ENCODE measurements at regions not wholly inside any gene's neighbourhood (a gene's known extent, or its start where the extent isn't known, plus 50 kb on each side); places are given as distances from the start of the nearest gene placed in this dataset.

GRCh38 chr13:21970918-21971317, 300.0 kb downstream of the FGF9 start:
- DNase-seq: no peak

GRCh38 chr13:21971662-21972621, 301.1 kb downstream of the FGF9 start:
- no peak for DNase-seq

GRCh38 chr13:21973437-21974125, 302.7 kb downstream of the FGF9 start:
- no peak for DNase-seq

- no peak for DNase-seq
These were observed 303.9 kb downstream of the FGF9 start for GRCh38 chr13:21974741-21975140.

GRCh38 chr13:21976159-21976558, 305.3 kb downstream of the FGF9 start:
- DNase-seq: no peak

- no peak for DNase-seq
These were observed 308.4 kb downstream of the FGF9 start for GRCh38 chr13:21979161-21979806.

GRCh38 chr13:21980049-21980448, 309.2 kb downstream of the FGF9 start:
- no peak for DNase-seq

- no peak for DNase-seq
These were observed 313.3 kb downstream of the FGF9 start for GRCh38 chr13:21984156-21984555.

- DNase-seq: no peak
These were observed 315.7 kb downstream of the FGF9 start for GRCh38 chr13:21986602-21987001.

GRCh38 chr13:21987793-21988192, 316.9 kb downstream of the FGF9 start:
- DNase-seq: no peak

- no peak for DNase-seq
These were observed 317.8 kb downstream of the FGF9 start for GRCh38 chr13:21988624-21989023.

- no peak for DNase-seq
These were observed 325.2 kb downstream of the FGF9 start for GRCh38 chr13:21996049-21996448.

GRCh38 chr13:21997726-21998125, 326.9 kb downstream of the FGF9 start:
- DNase-seq: no peak

- DNase-seq: no peak
These were observed 327.6 kb downstream of the FGF9 start for GRCh38 chr13:21998279-21998990.

GRCh38 chr13:21999666-22000065, 328.8 kb downstream of the FGF9 start:
- no peak for DNase-seq

- no peak for DNase-seq
These were observed 329.3 kb downstream of the FGF9 start for GRCh38 chr13:22000191-22000590.

- no peak for DNase-seq
These were observed 330.5 kb downstream of the FGF9 start for GRCh38 chr13:22001336-22001735.

- DNase-seq: no peak
These were observed 332.0 kb downstream of the FGF9 start for GRCh38 chr13:22002893-22003292.

GRCh38 chr13:22009500-22009899, 338.6 kb downstream of the FGF9 start:
- DNase-seq: no peak

- DNase-seq: no peak
These were observed 339.1 kb downstream of the FGF9 start for GRCh38 chr13:22009937-22010336.

- DNase-seq: no peak
These were observed 341.8 kb downstream of the FGF9 start for GRCh38 chr13:22012686-22013085.

GRCh38 chr13:22014469-22014868, 343.6 kb downstream of the FGF9 start:
- no peak for DNase-seq

GRCh38 chr13:22017226-22017625, 346.4 kb downstream of the FGF9 start:
- DNase-seq: no peak

All from left hindlimb (tissue), 1 donor.